SIG-M5 treated with dmso at 0.1 percent for 504 hours (cell line): ENCODE measurements at regions not wholly inside any gene's neighbourhood (a gene's known extent, or its start where the extent isn't known, plus 50 kb on each side); places are given as distances from the start of the nearest gene placed in this dataset.

Source experiments
- DNase-seq: peaks from one replicate; lab custom pipeline; 2025; ENCODE audit not compliant: unreplicated experiment; lab: John Stamatoyannopoulos, UW

GRCh38 chr1:61627365-61627764 is 97.6 kb downstream of the TM2D1 start:
- DNase-seq = no peak

- DNase-seq = no peak
These were observed 98.1 kb downstream of the TM2D1 start for GRCh38 chr1:61626816-61627215.

- DNase-seq = no peak
These were observed 101.1 kb downstream of the TM2D1 start for GRCh38 chr1:61623852-61624251.

GRCh38 chr1:61620536-61620935 is 104.4 kb downstream of the TM2D1 start:
- DNase-seq = peak; percentile 61

- no peak for DNase-seq
These were observed 106.2 kb downstream of the TM2D1 start for GRCh38 chr1:61618755-61619154.

GRCh38 chr1:61618193-61618592 is 106.7 kb downstream of the TM2D1 start:
- no peak for DNase-seq

GRCh38 chr1:61616830-61617229 is 108.1 kb downstream of the TM2D1 start:
- DNase-seq = no peak

- DNase-seq = peak; percentile 28
These were observed 112.3 kb downstream of the TM2D1 start for GRCh38 chr1:61612602-61613001.

- DNase-seq = no peak
These were observed 115.9 kb downstream of the TM2D1 start for GRCh38 chr1:61609040-61609439.

- no peak for DNase-seq
These were observed 117.5 kb downstream of the TM2D1 start for GRCh38 chr1:61607448-61607847.

GRCh38 chr1:61606448-61607312 is 118.3 kb downstream of the TM2D1 start:
- DNase-seq = no peak

GRCh38 chr1:61605607-61606321 is 119.2 kb downstream of the TM2D1 start:
- DNase-seq = no peak

- peak; percentile 66 for DNase-seq
These were observed 120.3 kb downstream of the TM2D1 start for GRCh38 chr1:61604684-61605083.

GRCh38 chr1:61604261-61604660 is 120.7 kb downstream of the TM2D1 start:
- no peak for DNase-seq

GRCh38 chr1:61602663-61603062 is 122.3 kb downstream of the TM2D1 start:
- no peak for DNase-seq

- no peak for DNase-seq
These were observed 127.3 kb downstream of the TM2D1 start for GRCh38 chr1:61597601-61598000.

GRCh38 chr1:61593331-61593730 is 131.6 kb downstream of the TM2D1 start:
- DNase-seq = no peak

GRCh38 chr1:61591351-61591750 is 133.6 kb downstream of the TM2D1 start:
- no peak for DNase-seq

- peak; percentile 63 for DNase-seq
These were observed 135.9 kb downstream of the TM2D1 start for GRCh38 chr1:61588736-61589672.

GRCh38 chr1:61585714-61586113 is 139.2 kb downstream of the TM2D1 start:
- no peak for DNase-seq

GRCh38 chr1:61583703-61584102 is 141.2 kb downstream of the TM2D1 start:
- peak; percentile 3 for DNase-seq
